ENCODE measurements at regions not wholly inside any gene's neighbourhood (a gene's known extent, or its start where the extent isn't known, plus 50 kb on each side); places are given as distances from the start of the nearest gene placed in this dataset.

DNA sequence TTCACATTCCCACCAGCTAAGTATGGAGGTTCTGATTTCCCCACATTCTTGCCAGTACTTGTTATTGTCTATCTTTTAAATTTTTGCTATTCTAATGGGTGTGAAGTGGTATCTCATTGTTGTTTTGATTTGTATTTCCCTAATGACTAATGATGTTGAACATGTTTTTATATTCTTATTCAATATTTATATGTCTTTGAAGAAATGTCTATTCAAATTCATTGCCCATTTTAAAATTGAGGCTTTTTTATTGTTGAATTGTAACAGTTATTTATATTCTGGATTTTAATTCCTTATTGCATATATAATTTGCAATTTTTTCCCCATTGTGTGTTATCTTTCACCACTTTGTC, 255.3 kb downstream of the EDEM1 start (continued):
- TF ChIP-seq, protein P1, sequence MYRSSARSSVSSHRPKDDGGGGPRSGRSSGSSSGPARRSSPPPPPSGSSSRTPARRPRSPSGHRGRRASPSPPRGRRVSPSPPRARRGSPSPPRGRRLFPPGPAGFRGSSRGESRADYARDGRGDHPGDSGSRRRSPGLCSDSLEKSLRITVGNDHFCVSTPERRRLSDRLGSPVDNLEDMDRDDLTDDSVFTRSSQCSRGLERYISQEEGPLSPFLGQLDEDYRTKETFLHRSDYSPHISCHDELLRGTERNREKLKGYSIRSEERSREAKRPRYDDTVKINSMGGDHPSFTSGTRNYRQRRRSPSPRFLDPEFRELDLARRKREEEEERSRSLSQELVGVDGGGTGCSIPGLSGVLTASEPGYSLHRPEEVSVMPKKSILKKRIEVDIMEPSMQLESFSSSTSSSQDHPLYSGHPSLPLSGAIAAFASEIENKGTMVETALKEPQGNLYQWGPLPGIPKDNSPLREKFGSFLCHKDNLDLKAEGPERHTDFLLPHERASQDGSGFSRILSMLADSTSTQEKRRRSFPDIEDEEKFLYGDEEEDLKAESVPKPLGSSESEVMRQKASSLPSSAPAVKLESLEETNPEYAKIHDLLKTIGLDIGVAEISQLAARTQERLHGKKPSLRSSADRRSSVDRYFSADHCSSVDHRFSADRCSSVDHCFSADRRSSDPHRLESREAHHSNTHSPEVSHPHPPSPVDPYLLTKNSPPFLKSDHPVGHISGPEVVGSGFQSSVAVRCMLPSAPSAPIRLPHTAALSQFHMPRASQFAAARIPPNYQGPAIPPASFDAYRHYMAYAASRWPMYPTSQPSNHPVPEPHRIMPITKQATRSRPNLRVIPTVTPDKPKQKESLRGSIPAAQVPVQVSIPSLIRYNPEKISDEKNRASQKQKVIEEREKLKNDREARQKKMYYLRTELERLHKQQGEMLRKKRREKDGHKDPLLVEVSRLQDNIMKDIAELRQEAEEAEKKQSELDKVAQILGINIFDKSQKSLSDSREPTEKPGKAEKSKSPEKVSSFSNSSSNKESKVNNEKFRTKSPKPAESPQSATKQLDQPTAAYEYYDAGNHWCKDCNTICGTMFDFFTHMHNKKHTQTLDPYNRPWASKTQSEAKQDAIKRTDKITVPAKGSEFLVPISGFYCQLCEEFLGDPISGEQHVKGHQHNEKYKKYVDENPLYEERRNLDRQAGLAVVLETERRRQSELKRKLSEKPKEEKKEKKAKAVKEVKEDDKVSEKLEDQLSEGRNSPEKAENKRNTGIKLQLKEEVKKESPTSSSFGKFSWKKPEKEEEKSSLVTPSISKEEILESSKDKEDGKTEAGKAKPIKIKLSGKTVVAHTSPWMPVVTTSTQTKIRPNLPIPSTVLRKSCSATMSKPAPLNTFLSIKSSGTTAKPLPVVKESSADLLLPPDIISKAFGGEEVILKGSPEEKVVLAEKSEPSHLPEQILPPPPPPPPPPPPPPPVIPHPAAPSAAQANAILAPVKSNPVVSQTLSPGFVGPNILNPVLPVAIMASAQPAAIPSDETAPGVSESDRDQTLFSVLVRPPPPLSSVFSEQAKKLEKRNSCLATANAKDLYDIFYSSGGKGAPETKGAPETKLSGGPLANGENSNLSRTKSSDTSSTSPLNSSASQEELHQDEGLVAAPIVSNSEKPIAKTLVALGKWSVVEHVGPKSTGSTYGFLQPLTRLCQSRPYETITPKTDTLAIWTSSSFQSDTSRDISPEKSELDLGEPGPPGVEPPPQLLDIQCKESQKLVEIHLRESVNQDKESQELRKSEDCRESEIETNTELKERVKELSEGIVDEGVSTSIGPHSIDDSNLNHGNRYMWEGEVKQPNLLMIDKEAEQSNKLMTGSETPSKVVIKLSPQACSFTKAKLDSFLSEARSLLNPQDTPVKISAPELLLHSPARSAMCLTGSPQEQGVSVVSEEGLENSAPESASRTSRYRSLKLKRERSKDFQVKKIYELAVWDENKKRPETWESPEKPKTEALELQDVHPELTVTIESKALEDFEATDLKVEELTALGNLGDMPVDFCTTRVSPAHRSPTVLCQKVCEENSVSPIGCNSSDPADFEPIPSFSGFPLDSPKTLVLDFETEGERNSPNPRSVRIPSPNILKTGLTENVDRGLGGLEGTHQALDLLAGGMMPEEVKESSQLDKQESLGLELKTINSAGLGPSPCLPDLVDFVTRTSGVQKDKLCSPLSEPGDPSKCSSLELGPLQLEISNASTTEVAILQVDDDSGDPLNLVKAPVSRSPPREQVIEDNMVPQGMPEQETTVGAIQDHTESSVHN (IDR thresholded peaks at IDR 0.05; ENCODE audit: borderline replicate concordance in 1 of 2, low read depth in 1 of 2) = 0 out of 4 replicates have a peak, but pooled peaks of 1 of the 2 experiments have one; percentile 2
- TF ChIP-seq HEY1 (CRISPR knock-in tag; IDR thresholded peaks at IDR 0.05; ENCODE audit: borderline replicate concordance) = no peak
- TF ChIP-seq POLR3G (IDR thresholded peaks at IDR 0.05; ENCODE audit: extremely low read depth, insufficient read length, insufficient replicate concordance) = no peak
- TF ChIP-seq ZNF134 (CRISPR knock-in tag; conservative IDR thresholded peaks at IDR 0.05) = no peak
- 0 out of 2 replicates have a peak, but pooled peaks have one; percentile 13 for TF ChIP-seq EP400 (IDR thresholded peaks at IDR 0.05)
- 0 out of 2 replicates have a peak, but pooled peaks have one; percentile 60 for TF ChIP-seq BACH1 (tag; IDR thresholded peaks at IDR 0.05)
- 0 out of 4 replicates have a peak, but pooled peaks of 1 of the 2 experiments have one; percentile 59 for TF ChIP-seq KDM4B (IDR thresholded peaks at IDR 0.05; ENCODE audit: borderline replicate concordance in 2 of 2, low read depth in 1 of 2)
